ENCODE measurements at regions not wholly inside any gene's neighbourhood (a gene's known extent, or its start where the extent isn't known, plus 50 kb on each side); places are given as distances from the start of the nearest gene placed in this dataset.

GRCh38 chr1:94335447-94335846 lies 82.7 kb upstream of the ABCD3 start:
- no peak overlapping the region for H3K27ac ChIP-seq (ENCODE audit: low read depth, low read length)

GRCh38 chr1:94334764-94335163 lies 83.4 kb upstream of the ABCD3 start:
- H3K27me3 ChIP-seq (ENCODE audit: control insufficient read depth, low read length) = peaks cover 10% of the 10 kb centered on the region; the same call in 1 of the 2 replicates
- no peaks in the 10 kb centered on the region for H3K9me2 ChIP-seq (replicated peaks; ENCODE audit: control insufficient read depth, low read length)
- H3K9me3 ChIP-seq (ENCODE audit: control insufficient read depth, insufficient read depth, low read length) = no peaks in the 10 kb centered on the region
- no peaks in the 10 kb centered on the region for H3K4me1 ChIP-seq (ENCODE audit: control insufficient read depth, low read length)
- no peaks in the 10 kb centered on the region for H3K36me3 ChIP-seq (ENCODE audit: control insufficient read depth, low read length)
- no peak overlapping the region for H3K4me2 ChIP-seq (ENCODE audit: low read length)
- TF ChIP-seq CTCF (IDR thresholded peaks at IDR 0.05; ENCODE audit: low read depth, low read length, poor library complexity, severe bottlenecking) (no peak), EZH2phosphoT487 (IDR thresholded peaks at IDR 0.05; ENCODE audit: borderline replicate concordance, low read length) (no peak)
- H3F3A ChIP-seq (ENCODE audit: control insufficient read depth, insufficient read depth) = no peaks in the 10 kb centered on the region
- H3K27ac ChIP-seq (ENCODE audit: low read depth, low read length) = no peak overlapping the region
- H3K4me3 ChIP-seq (ENCODE audit: low read length) = no peak overlapping the region
- H4K20me1 ChIP-seq (ENCODE audit: control insufficient read depth, insufficient read depth, low read depth, low read length) = no peaks in the 10 kb centered on the region
- H3K79me2 ChIP-seq (ENCODE audit: control insufficient read depth, low read length) = no peaks in the 10 kb centered on the region

More at GRCh38 chr1:94335447-94335846, 82.7 kb upstream of the ABCD3 start:
- Histone ChIP-seq H3K4me2 (ENCODE audit: low read length) (no peak overlapping the region), H3K36me3 (ENCODE audit: control insufficient read depth, low read length) (no peaks in the 10 kb centered on the region), H3K4me3 (ENCODE audit: low read length) (no peak overlapping the region), H3F3A (ENCODE audit: control insufficient read depth, insufficient read depth) (no peaks in the 10 kb centered on the region), H3K4me1 (ENCODE audit: control insufficient read depth, low read length) (no peaks in the 10 kb centered on the region), H3K79me2 (ENCODE audit: control insufficient read depth, low read length) (no peaks in the 10 kb centered on the region), H3K9me3 (ENCODE audit: control insufficient read depth, insufficient read depth, low read length) (no peaks in the 10 kb centered on the region), H3K27me3 (ENCODE audit: control insufficient read depth, low read length) (peaks cover 9% of the 10 kb centered on the region; the same call in 1 of the 2 replicates), H4K20me1 (ENCODE audit: control insufficient read depth, insufficient read depth, low read depth, low read length) (no peaks in the 10 kb centered on the region), H3K9me2 (replicated peaks; ENCODE audit: control insufficient read depth, low read length) (no peaks in the 10 kb centered on the region)
- TF ChIP-seq EZH2phosphoT487 (IDR thresholded peaks at IDR 0.05; ENCODE audit: borderline replicate concordance, low read length) (no peak), CTCF (IDR thresholded peaks at IDR 0.05; ENCODE audit: low read depth, low read length, poor library complexity, severe bottlenecking) (no peak)

- H3F3A ChIP-seq (ENCODE audit: control insufficient read depth, insufficient read depth) = no peaks in the 10 kb centered on the region
- H3K9me2 ChIP-seq (replicated peaks; ENCODE audit: control insufficient read depth, low read length) = no peaks in the 10 kb centered on the region
- no peaks in the 10 kb centered on the region for H3K79me2 ChIP-seq (ENCODE audit: control insufficient read depth, low read length)
- no peaks in the 10 kb centered on the region for H3K9me3 ChIP-seq (ENCODE audit: control insufficient read depth, insufficient read depth, low read length)
- H3K27ac ChIP-seq (ENCODE audit: low read depth, low read length) = no peak overlapping the region
- no peak overlapping the region for H3K4me3 ChIP-seq (ENCODE audit: low read length)
- H3K4me1 ChIP-seq (ENCODE audit: control insufficient read depth, low read length) = no peaks in the 10 kb centered on the region
- H4K20me1 ChIP-seq (ENCODE audit: control insufficient read depth, insufficient read depth, low read depth, low read length) = no peaks in the 10 kb centered on the region
- H3K27me3 ChIP-seq (ENCODE audit: control insufficient read depth, low read length) = peaks cover 11% of the 10 kb centered on the region
- TF ChIP-seq CTCF (IDR thresholded peaks at IDR 0.05; ENCODE audit: low read depth, low read length, poor library complexity, severe bottlenecking) (no peak), EZH2phosphoT487 (IDR thresholded peaks at IDR 0.05; ENCODE audit: borderline replicate concordance, low read length) (no peak)
- H3K4me2 ChIP-seq (ENCODE audit: low read length) = no peak overlapping the region
- H3K36me3 ChIP-seq (ENCODE audit: control insufficient read depth, low read length) = no peaks in the 10 kb centered on the region
These were observed 85.2 kb upstream of the ABCD3 start for GRCh38 chr1:94332952-94333351.

Data from DOHH2 (cell line).